ENCODE measurements at regions not wholly inside any gene's neighbourhood (a gene's known extent, or its start where the extent isn't known, plus 50 kb on each side); places are given as distances from the start of the nearest gene placed in this dataset.

GRCh38 chr9:99515093-99515492 is 293.0 kb downstream of the SEC61B start:
- H3K9me3 ChIP-seq = no peaks in the 10 kb centered on the region
- ATAC-seq (peak; percentile 82), DNase-seq (peak in 2 of 4 donors; percentile 17 to 45)
- no peak overlapping the region for H3K27ac ChIP-seq
- no peaks in the 10 kb centered on the region for H3K36me3 ChIP-seq
- no peak overlapping the region for H3K4me3 ChIP-seq
- intact Hi-C loops (cut with DNase I) = no loop called here
- no peaks in the 10 kb centered on the region for H3K4me1 ChIP-seq
- no peak for TF ChIP-seq CTCF (IDR thresholded peaks at IDR 0.05)
- H3K27me3 ChIP-seq = no peaks in the 10 kb centered on the region

- ATAC-seq = no peak
- Histone ChIP-seq H3K27ac (no peak overlapping the region), H3K9me3 (no peaks in the 10 kb centered on the region), H3K36me3 (no peaks in the 10 kb centered on the region), H3K4me1 (no peaks in the 10 kb centered on the region), H3K4me3 (no peak overlapping the region), H3K27me3 (no peaks in the 10 kb centered on the region)
- intact Hi-C loops (cut with DNase I) = no loop called here
- DNase-seq = no peak
- TF ChIP-seq CTCF (IDR thresholded peaks at IDR 0.05) = no peak
These were observed 294.0 kb downstream of the SEC61B start for GRCh38 chr9:99515895-99516656.

- ATAC-seq = no peak
- H3K27me3 ChIP-seq = no peaks in the 10 kb centered on the region
These were observed 294.6 kb downstream of the SEC61B start for GRCh38 chr9:99516657-99517049.

GRCh38 chr9:99523838-99524237 is 297.8 kb upstream of the NR4A3 start:
- H3K36me3 ChIP-seq = no peaks in the 10 kb centered on the region
- no peak for DNase-seq
- no peak for ATAC-seq
- H3K4me1 ChIP-seq = no peaks in the 10 kb centered on the region
- H3K4me3 ChIP-seq = no peak overlapping the region
- no peak for TF ChIP-seq CTCF (IDR thresholded peaks at IDR 0.05)
- H3K27me3 ChIP-seq = no peaks in the 10 kb centered on the region
- H3K9me3 ChIP-seq = no peaks in the 10 kb centered on the region
- no peak overlapping the region for H3K27ac ChIP-seq
- intact Hi-C loops (cut with DNase I) = no loop called here

More at GRCh38 chr9:99516657-99517049, 294.6 kb downstream of the SEC61B start:
- no peaks in the 10 kb centered on the region for H3K4me1 ChIP-seq
- DNase-seq = no peak
- H3K4me3 ChIP-seq = no peak overlapping the region
- intact Hi-C loops (cut with DNase I) = no loop called here
- H3K9me3 ChIP-seq = no peaks in the 10 kb centered on the region
- no peak overlapping the region for H3K27ac ChIP-seq
- no peaks in the 10 kb centered on the region for H3K36me3 ChIP-seq
- no peak for TF ChIP-seq CTCF (IDR thresholded peaks at IDR 0.05)

- ATAC-seq = no peak
- Histone ChIP-seq H3K27ac (no peak overlapping the region), H3K4me3 (no peak overlapping the region), H3K36me3 (no peaks in the 10 kb centered on the region), H3K4me1 (no peaks in the 10 kb centered on the region), H3K27me3 (no peaks in the 10 kb centered on the region), H3K9me3 (no peaks in the 10 kb centered on the region)
- intact Hi-C loops (cut with DNase I) = no loop called here
- DNase-seq = no peak
- TF ChIP-seq CTCF (IDR thresholded peaks at IDR 0.05) = no peak
These were observed 290.4 kb upstream of the NR4A3 start for GRCh38 chr9:99531313-99531712.

Data from left lung (tissue), 4 donors.